SK-N-SH (cell line): ENCODE measurements at regions not wholly inside any gene's neighbourhood (a gene's known extent, or its start where the extent isn't known, plus 50 kb on each side); places are given as distances from the start of the nearest gene placed in this dataset.

Experiments used
- CHD2 ChIP-seq: fragments of 150-350 bp; IDR thresholded peaks from 2 replicates; pipeline ENCODE4 v1.6.1; 2018; ENCODE audit warnings: low read length; ENCODE audit not compliant: partially characterized antibody
- EZH2phosphoT487 ChIP-seq: fragments of 200-600 bp; sonication (generic); IDR thresholded peaks from 2 replicates; pipeline ENCODE4 v1.6.1; 2017; ENCODE audit warnings: low read depth, mixed run types, mild to moderate bottlenecking, antibody characterized with exemption, moderate library complexity, borderline replicate concordance
- REST ChIP-seq: IDR thresholded peaks from 2 replicates; pipeline ENCODE4 v1.6.1; 2012; ENCODE audit warnings: mild to moderate bottlenecking, low read depth, low read length, moderate library complexity
- TAF1 ChIP-seq: IDR thresholded peaks from 2 replicates; pipeline ENCODE4 v1.6.1; 2012; ENCODE audit warnings: low read depth, mild to moderate bottlenecking, low read length, moderate library complexity, borderline replicate concordance
- TF ChIP-seq, protein P1 (sequence below): fragments of 200-600 bp; sonication (generic); IDR thresholded peaks from 2 replicates; pipeline ENCODE4 v1.6.1; 2017; ENCODE audit warnings: antibody characterized with exemption, mild to moderate bottlenecking, moderate library complexity
- TF ChIP-seq, protein P2 (sequence below): IDR thresholded peaks from 2 replicates; pipeline ENCODE4 v1.4.0; 2012; ENCODE audit warnings: low read depth

DNA sequence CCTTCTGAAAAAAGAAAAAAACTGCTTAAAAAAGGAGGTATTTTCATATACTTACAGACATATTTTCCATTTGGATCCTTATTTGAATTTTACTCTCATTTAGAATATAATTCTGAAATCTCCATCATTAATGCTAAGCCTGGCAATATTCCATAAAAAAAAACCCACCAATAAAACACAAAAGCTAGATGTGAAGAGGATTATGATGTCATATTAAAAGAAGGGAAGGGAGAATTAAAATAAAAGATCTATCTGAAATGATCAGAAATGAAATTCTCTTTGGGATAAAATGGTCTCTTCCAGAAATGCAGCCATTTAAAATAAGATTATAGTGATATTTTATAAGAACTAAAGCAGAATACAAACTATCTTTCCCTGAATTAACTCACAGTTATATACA is 206.7 kb upstream of the CAMK1G start:
- TF ChIP-seq, protein P1, sequence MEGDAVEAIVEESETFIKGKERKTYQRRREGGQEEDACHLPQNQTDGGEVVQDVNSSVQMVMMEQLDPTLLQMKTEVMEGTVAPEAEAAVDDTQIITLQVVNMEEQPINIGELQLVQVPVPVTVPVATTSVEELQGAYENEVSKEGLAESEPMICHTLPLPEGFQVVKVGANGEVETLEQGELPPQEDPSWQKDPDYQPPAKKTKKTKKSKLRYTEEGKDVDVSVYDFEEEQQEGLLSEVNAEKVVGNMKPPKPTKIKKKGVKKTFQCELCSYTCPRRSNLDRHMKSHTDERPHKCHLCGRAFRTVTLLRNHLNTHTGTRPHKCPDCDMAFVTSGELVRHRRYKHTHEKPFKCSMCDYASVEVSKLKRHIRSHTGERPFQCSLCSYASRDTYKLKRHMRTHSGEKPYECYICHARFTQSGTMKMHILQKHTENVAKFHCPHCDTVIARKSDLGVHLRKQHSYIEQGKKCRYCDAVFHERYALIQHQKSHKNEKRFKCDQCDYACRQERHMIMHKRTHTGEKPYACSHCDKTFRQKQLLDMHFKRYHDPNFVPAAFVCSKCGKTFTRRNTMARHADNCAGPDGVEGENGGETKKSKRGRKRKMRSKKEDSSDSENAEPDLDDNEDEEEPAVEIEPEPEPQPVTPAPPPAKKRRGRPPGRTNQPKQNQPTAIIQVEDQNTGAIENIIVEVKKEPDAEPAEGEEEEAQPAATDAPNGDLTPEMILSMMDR: no peak
- no peak for TF ChIP-seq REST
- TF ChIP-seq CHD2: no peak
- no peak for TF ChIP-seq EZH2phosphoT487
- TF ChIP-seq TAF1: no peak
- TF ChIP-seq, protein P2, sequence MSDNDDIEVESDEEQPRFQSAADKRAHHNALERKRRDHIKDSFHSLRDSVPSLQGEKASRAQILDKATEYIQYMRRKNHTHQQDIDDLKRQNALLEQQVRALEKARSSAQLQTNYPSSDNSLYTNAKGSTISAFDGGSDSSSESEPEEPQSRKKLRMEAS: no peak
